Hippocampal formation (tissue), 2 donors: ENCODE measurements at regions not wholly inside any gene's neighbourhood (a gene's known extent, or its start where the extent isn't known, plus 50 kb on each side); places are given as distances from the start of the nearest gene placed in this dataset.
"Not testable (repeated sequence)": the region's sequence is repeated elsewhere in the genome, so short reads cannot be mapped to it uniquely, and the experiment has no call there.

Experiments
- DNase-seq, 2 donors: peaks; one replicate each; lab custom pipeline; 2025; lab: John Stamatoyannopoulos, UW

DNA sequence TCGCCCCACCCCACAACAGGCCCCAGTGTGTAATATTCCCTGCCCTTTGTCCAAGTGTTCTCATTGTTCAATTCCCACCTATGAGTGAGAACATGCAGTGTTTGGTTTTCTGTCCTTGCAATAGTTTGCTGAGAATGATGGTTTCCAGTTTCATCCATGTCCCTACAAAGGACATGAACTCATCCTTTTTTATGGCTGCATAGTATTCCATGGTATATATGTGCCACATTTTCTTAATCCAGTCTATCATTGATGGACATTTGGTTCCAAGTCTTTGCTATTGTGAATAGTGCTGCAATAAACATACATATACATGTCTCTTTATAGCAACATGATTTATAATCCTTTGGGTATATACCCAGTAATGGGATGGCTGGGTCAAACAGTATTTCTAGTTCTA is 132.7 kb downstream of the SNX10 start:
- not testable (repeated sequence) for DNase-seq

DNA sequence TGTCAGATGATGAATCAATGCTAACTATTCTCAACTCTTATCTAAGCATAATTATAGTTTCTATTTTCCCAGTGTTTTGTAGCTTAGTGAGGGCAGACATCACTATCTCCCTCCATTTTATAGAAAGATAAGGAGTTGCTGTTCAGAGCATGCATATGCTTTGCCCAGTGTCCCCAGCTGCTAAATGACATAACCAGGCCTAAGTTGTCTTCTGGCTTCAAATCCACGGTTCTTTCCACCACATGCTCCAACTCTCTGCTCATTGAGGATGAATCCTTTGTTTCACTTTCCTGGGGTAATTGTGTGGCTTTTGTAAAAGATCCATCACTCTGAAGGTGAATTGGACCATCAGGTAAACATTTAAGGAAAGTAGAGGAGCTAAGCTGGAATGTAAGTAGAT is 134.0 kb downstream of the SNX10 start:
- no peak for DNase-seq

DNA sequence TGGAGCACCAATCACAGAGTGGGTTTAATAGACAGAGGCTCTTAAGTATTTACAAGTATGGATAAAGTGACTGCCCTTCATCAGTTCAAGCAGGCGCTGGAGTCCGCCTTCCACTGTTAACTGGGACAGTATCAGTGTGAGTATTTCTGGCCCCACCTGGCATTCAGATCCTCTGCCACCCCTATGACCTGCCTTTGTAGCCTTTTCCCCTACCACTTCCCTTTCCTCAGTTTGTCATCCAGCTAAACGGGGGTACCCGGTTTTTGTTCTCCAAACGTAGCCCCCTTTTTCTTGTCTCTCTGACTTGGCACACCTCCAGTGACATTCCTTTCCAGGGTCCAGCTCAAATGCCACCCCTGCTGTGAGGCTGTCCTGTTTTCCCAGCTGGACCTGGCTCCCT is 134.4 kb downstream of the SNX10 start:
- no peak for DNase-seq

DNA sequence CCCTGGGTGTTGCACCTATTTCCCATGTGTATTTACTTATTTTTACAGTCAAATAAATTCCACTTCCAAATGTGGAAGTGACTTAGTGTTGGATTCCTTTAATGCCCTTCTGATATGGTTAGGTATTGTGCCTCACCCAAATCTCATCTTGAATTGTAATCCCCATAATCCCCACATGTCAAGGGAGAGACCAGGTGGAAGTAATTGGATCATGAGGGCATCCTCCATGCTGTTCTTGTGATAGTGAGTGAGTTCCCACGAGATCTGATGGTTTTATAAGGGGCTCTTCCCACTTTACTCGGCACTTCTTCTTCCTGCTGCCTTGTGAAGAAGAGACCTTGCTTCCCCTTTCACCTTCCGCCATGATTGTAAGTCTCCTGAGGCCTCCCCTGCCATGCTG is 136.9 kb downstream of the SNX10 start:
- no peak for DNase-seq

DNA sequence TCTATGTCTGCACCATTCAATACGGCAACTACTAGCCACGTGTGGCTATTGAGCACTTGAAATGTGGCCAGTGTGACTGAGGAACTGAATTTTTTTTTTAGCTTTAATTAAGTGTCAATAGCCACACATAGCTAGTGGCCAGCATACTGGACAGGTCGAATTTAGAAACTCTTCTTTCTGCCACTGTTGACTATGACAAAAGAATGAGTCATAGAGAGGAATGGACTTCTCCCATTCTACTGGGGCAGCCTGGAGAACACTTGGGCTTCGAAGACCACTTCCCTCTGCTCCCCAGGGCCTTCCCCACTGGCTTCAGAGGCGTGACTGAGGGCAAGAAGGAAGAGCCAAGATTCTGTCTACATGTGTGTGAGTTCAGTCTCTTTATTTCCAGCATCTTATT is 137.5 kb downstream of the SNX10 start:
- no peak for DNase-seq

GRCh38 chr7:26434974-26435373 is 143.3 kb downstream of the SNX10 start:
- no peak for DNase-seq

DNA sequence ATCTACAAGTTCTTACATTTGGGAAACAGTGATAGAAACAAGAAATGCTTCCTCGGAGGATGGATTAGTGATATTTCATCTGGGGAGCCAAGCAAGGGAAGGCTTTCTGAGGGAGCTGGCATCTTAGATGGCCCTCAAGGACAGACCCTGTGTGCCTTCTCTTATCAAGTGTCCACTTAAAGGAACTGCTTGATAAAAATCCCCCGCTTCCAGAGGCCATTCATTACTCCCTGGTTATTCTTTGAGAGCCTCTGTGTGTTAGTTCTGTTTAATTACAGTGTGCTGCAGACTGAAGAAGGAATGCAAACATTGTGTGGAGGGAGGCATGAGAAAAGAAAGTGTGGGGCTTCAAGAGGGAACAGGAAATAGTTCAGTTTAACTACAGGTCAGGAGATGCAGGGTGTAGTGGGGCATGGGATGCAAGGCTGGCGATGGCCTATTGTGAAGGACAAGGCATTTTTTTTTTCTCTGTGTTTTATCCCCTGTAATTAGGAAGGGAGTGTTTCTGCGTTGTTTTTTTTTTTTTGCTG is 145.4 kb downstream of the SNX10 start:
- no peak for DNase-seq

GRCh38 chr7:26438078-26438477 is 146.4 kb downstream of the SNX10 start:
- no peak for DNase-seq

DNA sequence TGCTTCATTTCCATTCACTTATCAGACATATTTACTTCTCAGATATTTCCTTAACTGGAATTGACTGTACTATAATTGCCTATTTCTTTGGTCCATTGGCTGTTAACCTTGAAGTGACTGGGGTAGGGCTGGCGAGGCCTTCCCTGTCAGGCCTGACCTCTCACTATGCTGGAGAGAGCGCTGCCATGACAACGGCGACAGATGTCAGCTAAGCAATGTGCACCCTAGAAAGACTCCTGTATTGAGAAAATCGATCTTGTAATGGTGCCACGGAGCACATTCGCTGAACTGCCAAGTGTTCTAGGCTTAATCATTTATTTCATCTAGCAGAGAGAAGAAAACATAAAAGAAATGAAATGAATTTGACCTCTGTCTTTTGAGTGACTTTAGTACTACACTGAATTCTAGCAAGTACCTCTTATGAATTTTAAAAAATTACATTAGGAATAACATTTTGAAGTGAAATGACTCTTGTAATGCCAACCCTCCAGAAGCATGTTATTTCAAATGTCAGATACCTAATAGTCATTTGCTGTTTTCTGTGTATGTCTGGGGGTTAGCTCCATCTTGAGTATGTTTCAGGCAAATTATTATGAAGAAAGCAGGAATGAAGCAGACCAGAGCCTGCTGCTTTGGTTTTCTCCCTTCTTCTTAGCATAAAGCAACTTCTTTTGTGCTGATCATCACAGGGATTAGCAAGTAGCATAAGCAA is 148.0 kb downstream of the SNX10 start:
- DNase-seq = no peak

GRCh38 chr7:26440233-26441001 is 148.8 kb downstream of the SNX10 start:
- DNase-seq = no peak

- no peak for DNase-seq
Observed at GRCh38 chr7:26441002-26441521, 149.4 kb downstream of the SNX10 start.

GRCh38 chr7:26441611-26442277 is 150.1 kb downstream of the SNX10 start:
- no peak for DNase-seq

DNA sequence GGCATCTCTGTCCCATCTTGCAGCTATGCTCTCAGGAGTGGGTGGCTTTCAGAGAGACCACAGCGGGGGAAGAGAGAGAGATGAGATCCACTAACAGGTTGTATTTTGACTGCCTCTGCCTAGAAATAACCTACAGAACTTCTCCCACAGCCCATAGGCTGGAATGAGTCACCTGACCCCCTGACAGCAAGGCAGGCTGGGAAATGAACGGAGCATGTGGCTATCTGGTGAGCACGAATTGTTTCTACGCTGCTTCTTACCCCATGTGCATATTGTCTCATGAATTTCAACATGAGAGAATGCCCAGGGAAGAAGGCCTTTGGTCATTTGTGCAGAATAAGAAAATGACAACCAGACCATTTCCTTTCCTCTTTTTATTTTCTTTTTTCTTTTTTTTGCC is 151.3 kb downstream of the SNX10 start:
- DNase-seq = no peak

- DNase-seq = no peak
Observed at GRCh38 chr7:26443751-26444150, 152.1 kb downstream of the SNX10 start.

DNA sequence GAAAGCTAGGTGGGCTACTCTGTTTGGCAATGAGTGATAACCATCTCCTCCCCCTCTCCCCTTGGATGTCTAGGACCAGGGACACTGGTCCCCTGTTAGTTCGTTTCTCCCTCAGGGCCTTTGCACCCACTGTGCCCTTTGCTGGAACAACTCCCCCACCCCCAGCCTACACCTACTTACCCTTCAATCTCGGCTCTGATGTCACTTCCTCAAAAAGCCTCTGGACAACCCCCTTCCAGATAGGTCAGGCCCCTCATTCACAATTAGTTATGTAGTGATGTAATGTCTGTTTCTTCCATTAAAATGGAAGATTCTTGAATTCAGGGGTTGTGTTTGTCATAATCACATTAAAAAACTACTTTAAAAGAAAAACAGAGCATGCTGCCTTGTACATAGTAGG is 152.9 kb downstream of the SNX10 start:
- DNase-seq = no peak

DNA sequence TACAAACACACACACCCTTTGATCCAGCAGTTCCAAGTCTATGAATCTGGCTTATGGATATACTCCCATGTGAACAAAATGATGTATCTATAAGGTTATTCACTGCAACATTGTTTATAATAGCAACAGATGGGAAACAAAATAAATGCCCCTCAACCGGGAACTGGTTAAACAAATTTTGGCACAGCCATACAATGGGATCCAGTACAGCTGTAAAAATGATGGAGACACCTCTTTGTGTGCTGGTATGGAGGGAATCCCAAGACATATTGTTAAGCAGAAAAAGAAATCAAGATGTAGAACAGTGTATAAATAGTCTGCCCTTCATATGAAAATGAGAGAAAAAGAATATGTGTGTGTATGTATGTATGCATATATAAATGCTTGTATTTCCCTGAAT is 155.5 kb downstream of the SNX10 start:
- DNase-seq = no peak

GRCh38 chr7:26449175-26450165 is 157.8 kb downstream of the SNX10 start:
- no peak for DNase-seq

- DNase-seq = no peak
Observed at GRCh38 chr7:26451997-26452396, 160.3 kb downstream of the SNX10 start.

DNA sequence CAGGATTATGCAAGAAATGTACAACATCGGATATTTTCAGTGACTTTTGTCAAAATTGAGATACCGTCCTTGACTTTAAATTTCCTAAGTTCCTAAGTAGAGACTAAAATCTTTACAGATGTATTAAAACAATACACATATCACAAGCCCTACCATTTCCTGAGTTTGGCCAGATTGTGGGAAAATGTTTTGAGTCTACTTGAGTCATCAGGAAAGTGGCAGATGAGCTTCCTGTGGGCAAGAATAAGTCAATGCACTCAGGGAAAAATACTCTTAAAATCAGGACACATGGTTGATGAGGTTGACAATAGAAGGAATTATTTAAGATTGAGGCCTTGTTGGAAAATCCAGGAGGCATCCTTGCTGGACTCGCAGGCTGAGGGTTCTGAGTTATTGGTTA is 162.5 kb downstream of the SNX10 start:
- DNase-seq = no peak

DNA sequence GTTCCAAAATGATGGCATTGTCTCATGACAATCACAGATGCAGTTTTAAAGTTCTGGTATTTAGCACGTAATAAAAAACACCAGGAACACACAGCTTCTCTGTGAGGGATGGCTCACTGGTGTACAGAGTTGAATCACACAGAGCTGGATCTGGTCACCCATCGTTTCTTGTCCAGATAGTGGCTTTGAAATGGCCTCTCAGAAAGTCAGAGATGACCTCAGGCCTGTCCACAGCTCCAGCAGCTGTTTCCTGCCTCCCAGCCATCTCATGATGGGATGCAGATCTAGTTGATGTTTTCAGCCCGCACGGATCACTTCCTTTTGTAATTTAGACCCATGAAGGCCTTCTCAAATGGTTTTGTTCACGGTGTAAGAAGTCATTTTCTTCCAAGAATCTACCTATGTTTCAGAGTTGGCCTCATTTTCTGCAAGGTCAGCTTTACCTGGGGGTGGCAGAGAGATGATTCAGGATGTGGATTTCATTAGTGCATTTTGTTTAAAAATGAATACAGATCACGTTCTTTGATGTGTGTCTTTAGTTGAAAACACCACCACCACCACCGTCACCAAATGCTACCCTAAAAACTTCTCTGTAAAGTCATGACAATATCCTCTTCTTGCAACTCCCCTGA is 166.2 kb downstream of the SNX10 start:
- no peak for DNase-seq
